Hepatocyte (in vitro differentiated cells): ENCODE measurements at regions not wholly inside any gene's neighbourhood (a gene's known extent, or its start where the extent isn't known, plus 50 kb on each side); places are given as distances from the start of the nearest gene placed in this dataset.
A peak's percentile ranks its signal among the peaks of the same experiment; 100 is the strongest.

ENCODE experiments used
- DNase-seq: peaks from one replicate; pipeline ENCODE4 v3.0.0-alpha.2; 2016; ENCODE audit warnings: low spot score
- H2AFZ ChIP-seq: fragments of 200-600 bp; sonication (generic); 2 replicates; pipeline ENCODE4 v1.6.0; 2016; ENCODE audit warnings: antibody characterized with exemption, mild to moderate bottlenecking
- H3K27ac ChIP-seq: fragments of 200-600 bp; sonication (generic); 2 replicates; pipeline ENCODE4 v1.5.1; 2016; ENCODE audit warnings: mild to moderate bottlenecking
- H3K27me3 ChIP-seq: fragments of 200-600 bp; sonication (generic); 2 replicates; pipeline ENCODE4 v1.6.1; 2016
- H3K36me3 ChIP-seq: fragments of 200-600 bp; sonication (generic); replicated peaks from 2 replicates; pipeline ENCODE4 v1.5.1; 2016; ENCODE audit warnings: low read depth; ENCODE audit not compliant: insufficient read depth
- H3K4me1 ChIP-seq: fragments of 200-600 bp; sonication (generic); 2 replicates; pipeline ENCODE4 v1.5.1; 2016; ENCODE audit warnings: mild to moderate bottlenecking, moderate library complexity; ENCODE audit not compliant: insufficient read depth
- H3K4me2 ChIP-seq: fragments of 200-600 bp; sonication (generic); 2 replicates; pipeline ENCODE4 v1.6.0; 2016
- H3K4me3 ChIP-seq: fragments of 200-600 bp; sonication (generic); 2 replicates; pipeline ENCODE4 v1.5.1; 2016; ENCODE audit warnings: mild to moderate bottlenecking
- H3K79me2 ChIP-seq: fragments of 200-600 bp; sonication (generic); 2 replicates; pipeline ENCODE4 v1.6.0; 2017; ENCODE audit warnings: mild to moderate bottlenecking
- H3K9me2 ChIP-seq: fragments of 200-600 bp; sonication (generic); replicated peaks from 2 replicates; pipeline ENCODE4 v1.6.0; 2017; ENCODE audit warnings: mild to moderate bottlenecking; ENCODE audit not compliant: insufficient read depth
- H3K9me3 ChIP-seq: fragments of 200-600 bp; sonication (generic); 2 replicates; pipeline ENCODE4 v1.5.1; 2016; ENCODE audit warnings: low read depth, mild to moderate bottlenecking
- H4K20me1 ChIP-seq: fragments of 200-600 bp; sonication (generic); 2 replicates; pipeline ENCODE4 v1.6.0; 2016; ENCODE audit warnings: mild to moderate bottlenecking; ENCODE audit not compliant: insufficient read depth, poor library complexity, severe bottlenecking
- EZH2 ChIP-seq: fragments of 200-600 bp; sonication (generic); IDR thresholded peaks from 2 replicates; pipeline ENCODE4 v1.6.1; 2016; ENCODE audit warnings: antibody characterized with exemption, mild to moderate bottlenecking, borderline replicate concordance
- EZH2phosphoT487 ChIP-seq: fragments of 200-600 bp; sonication (generic); IDR thresholded peaks from one replicate; pipeline ENCODE4 v1.6.1; 2018; ENCODE audit warnings: antibody characterized with exemption, mild to moderate bottlenecking, low read depth, moderate library complexity; ENCODE audit not compliant: unreplicated experiment, severe bottlenecking
- WGBS: methylation state at CpG from one replicate; pipeline ENCODE4 v1.1.6; 2016; ENCODE audit warnings: low lambda C conversion rate; ENCODE audit errors: missing lambda C conversion rate; 5-methylcytosine and 5-hydroxymethylcytosine counted together
- TF ChIP-seq, protein P1 (sequence below): fragments of 200-600 bp; sonication (generic); IDR thresholded peaks from 2 replicates; pipeline ENCODE4 v1.5.1; 2016; ENCODE audit warnings: antibody characterized with exemption, mild to moderate bottlenecking; ENCODE audit not compliant: poor library complexity

GRCh38 chr1:110781525-110781924 lies 91.4 kb upstream of the CD53 start:
- H3K4me1 ChIP-seq = no peaks in the 10 kb centered on the region
- 77% methylated on average over 2 of the region's 2 CpGs for WGBS
- no peaks in the 10 kb centered on the region for H3K79me2 ChIP-seq
- H3K4me3 ChIP-seq = no peak overlapping the region
- H3K36me3 ChIP-seq = no peaks in the 10 kb centered on the region
- H3K27ac ChIP-seq = no peak overlapping the region
- no peak overlapping the region for H3K4me2 ChIP-seq
- H3K27me3 ChIP-seq = peaks cover 4% of the 10 kb centered on the region
- no peak for TF ChIP-seq EZH2
- TF ChIP-seq, protein P1, sequence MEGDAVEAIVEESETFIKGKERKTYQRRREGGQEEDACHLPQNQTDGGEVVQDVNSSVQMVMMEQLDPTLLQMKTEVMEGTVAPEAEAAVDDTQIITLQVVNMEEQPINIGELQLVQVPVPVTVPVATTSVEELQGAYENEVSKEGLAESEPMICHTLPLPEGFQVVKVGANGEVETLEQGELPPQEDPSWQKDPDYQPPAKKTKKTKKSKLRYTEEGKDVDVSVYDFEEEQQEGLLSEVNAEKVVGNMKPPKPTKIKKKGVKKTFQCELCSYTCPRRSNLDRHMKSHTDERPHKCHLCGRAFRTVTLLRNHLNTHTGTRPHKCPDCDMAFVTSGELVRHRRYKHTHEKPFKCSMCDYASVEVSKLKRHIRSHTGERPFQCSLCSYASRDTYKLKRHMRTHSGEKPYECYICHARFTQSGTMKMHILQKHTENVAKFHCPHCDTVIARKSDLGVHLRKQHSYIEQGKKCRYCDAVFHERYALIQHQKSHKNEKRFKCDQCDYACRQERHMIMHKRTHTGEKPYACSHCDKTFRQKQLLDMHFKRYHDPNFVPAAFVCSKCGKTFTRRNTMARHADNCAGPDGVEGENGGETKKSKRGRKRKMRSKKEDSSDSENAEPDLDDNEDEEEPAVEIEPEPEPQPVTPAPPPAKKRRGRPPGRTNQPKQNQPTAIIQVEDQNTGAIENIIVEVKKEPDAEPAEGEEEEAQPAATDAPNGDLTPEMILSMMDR = no peak
- no peak for TF ChIP-seq EZH2phosphoT487
- H3K9me2 ChIP-seq = no peaks in the 10 kb centered on the region
- no peak for DNase-seq
- no peaks in the 10 kb centered on the region for H3K9me3 ChIP-seq
- H4K20me1 ChIP-seq = no peaks in the 10 kb centered on the region
- no peak overlapping the region for H2AFZ ChIP-seq

- no peaks in the 10 kb centered on the region for H3K79me2 ChIP-seq
- peak overlapping the region; percentile 58 for H3K4me2 ChIP-seq
- TF ChIP-seq EZH2 (no peak), EZH2phosphoT487 (no peak)
- TF ChIP-seq, protein P1 = peak; percentile 74
- no peaks in the 10 kb centered on the region for H3K9me2 ChIP-seq
- H2AFZ ChIP-seq = no peak overlapping the region
- no peak overlapping the region for H3K27ac ChIP-seq
- H3K4me3 ChIP-seq = no peak overlapping the region
- H3K9me3 ChIP-seq = no peaks in the 10 kb centered on the region
- H3K27me3 ChIP-seq = peaks cover under 1% of the 10 kb centered on the region
- H3K4me1 ChIP-seq = no peaks in the 10 kb centered on the region
- no peaks in the 10 kb centered on the region for H3K36me3 ChIP-seq
- no peaks in the 10 kb centered on the region for H4K20me1 ChIP-seq
- peak; percentile 85 for DNase-seq
- WGBS = 31% methylated on average over 31 of the region's 31 CpGs
These were observed 92.1 kb upstream of the CD53 start for GRCh38 chr1:110780600-110781484.

DNA sequence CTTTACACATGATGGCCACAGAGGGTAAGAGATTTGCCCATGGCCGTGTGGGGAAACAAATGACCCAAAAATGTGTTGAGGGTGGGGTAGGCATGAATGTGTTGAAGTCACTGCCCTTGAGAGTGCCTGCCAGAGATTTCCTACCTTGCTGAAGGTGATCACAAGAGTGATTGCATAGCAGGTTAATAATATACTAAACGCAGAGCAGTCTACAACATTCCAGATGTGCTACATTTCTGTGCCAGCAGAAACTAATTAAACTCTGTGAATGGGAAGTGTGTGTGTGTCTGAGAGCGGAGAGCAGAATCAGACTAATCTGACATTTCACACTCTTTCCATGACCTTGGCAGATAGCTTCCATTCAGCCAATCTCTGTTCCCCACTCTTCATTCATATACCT lies 93.3 kb upstream of the CD53 start:
- no peaks in the 10 kb centered on the region for H4K20me1 ChIP-seq

More for the DNA sequence above, 93.3 kb upstream of the CD53 start:
- H3K36me3 ChIP-seq = no peaks in the 10 kb centered on the region
- 59% methylated on average over 3 of the region's 3 CpGs for WGBS
- TF ChIP-seq, protein P1 = no peak
- TF ChIP-seq EZH2 (no peak), EZH2phosphoT487 (no peak)
- no peaks in the 10 kb centered on the region for H3K27me3 ChIP-seq
- H3K27ac ChIP-seq = no peak overlapping the region
- H3K9me2 ChIP-seq = no peaks in the 10 kb centered on the region
- no peak overlapping the region for H3K4me3 ChIP-seq
- no peaks in the 10 kb centered on the region for H3K9me3 ChIP-seq
- H2AFZ ChIP-seq = no peak overlapping the region
- H3K79me2 ChIP-seq = no peaks in the 10 kb centered on the region
- H3K4me2 ChIP-seq = no peak overlapping the region
- no peak for DNase-seq
- no peaks in the 10 kb centered on the region for H3K4me1 ChIP-seq
